HCT116 (cell line): ENCODE measurements at regions not wholly inside any gene's neighbourhood (a gene's known extent, or its start where the extent isn't known, plus 50 kb on each side); places are given as distances from the start of the nearest gene placed in this dataset.
"Not testable (repeated sequence)": the region's sequence is repeated elsewhere in the genome, so short reads cannot be mapped to it uniquely, and the experiment has no call there.

Experiments
- CEBPB ChIP-seq: IDR thresholded peaks from 2 replicates; pipeline ENCODE4 v1.6.1; 2012; ENCODE audit warnings: low read depth
- CTCF ChIP-seq, 3 experiments: fragments of 200-600 bp in 1 of 3; sonication (generic) in 1 of 3; IDR thresholded peaks in 2 of 3; conservative IDR thresholded peaks in 1 of 3; 2 replicates each; pipeline ENCODE4 v1.5.1; 2012 to 2017; ENCODE audit warnings: low read depth in 2 of 3, low read length in 2 of 3, antibody characterized with exemption in 1 of 3, borderline replicate concordance in 1 of 3, control low read depth in 1 of 3, mild to moderate bottlenecking in 1 of 3, mixed read lengths in 1 of 3, mixed run types in 1 of 3, moderate library complexity in 1 of 3; ENCODE audit not compliant: insufficient read depth in 1 of 3
- EZH2 ChIP-seq: fragments of 200-600 bp; sonication (generic); IDR thresholded peaks from 2 replicates; pipeline ENCODE4 v1.6.1; 2017; ENCODE audit warnings: antibody characterized with exemption, mixed run types
- EZH2phosphoT487 ChIP-seq: fragments of 200-600 bp; IDR thresholded peaks from 2 replicates; pipeline ENCODE4 v1.6.1; 2018; ENCODE audit warnings: antibody characterized with exemption, borderline replicate concordance
- MAX ChIP-seq: IDR thresholded peaks from 2 replicates; pipeline ENCODE4 v1.6.1; 2012
- POLR2A ChIP-seq: IDR thresholded peaks from 2 replicates; pipeline ENCODE4 v1.7.0; 2011; ENCODE audit warnings: borderline replicate concordance; ENCODE audit not compliant: insufficient read depth, insufficient read length; ENCODE audit errors: extremely low read depth
- POLR2AphosphoS5 ChIP-seq: IDR thresholded peaks from 2 replicates; pipeline ENCODE4 v1.6.1; 2011; ENCODE audit warnings: mild to moderate bottlenecking, low read depth, low read length, moderate library complexity
- REST ChIP-seq: IDR thresholded peaks from 2 replicates; pipeline ENCODE4 v1.6.1; 2012; ENCODE audit warnings: low read depth
- SIN3A ChIP-seq: IDR thresholded peaks from 2 replicates; pipeline ENCODE4 v1.6.1; 2012; ENCODE audit warnings: low read depth
- SP1 ChIP-seq: IDR thresholded peaks from 2 replicates; pipeline ENCODE4 v1.6.1; 2012; ENCODE audit warnings: low read depth
- SRF ChIP-seq: IDR thresholded peaks from 2 replicates; pipeline ENCODE4 v1.6.1; 2012; ENCODE audit warnings: low read depth
- ZFX ChIP-seq: fragments of 450-650 bp; IDR thresholded peaks from 2 replicates; pipeline ENCODE4 v1.6.1; 2017

GRCh38 chr1:148370661-148371060 is 112.4 kb downstream of the PPIAL4G start:
- not testable (repeated sequence) for TF ChIP-seq SRF; CTCF (IDR thresholded peaks at IDR 0.05 in 2 of 3, conservative IDR thresholded peaks at IDR 0.05 in 1 of 3; ENCODE audit: borderline replicate concordance in 1 of 3, insufficient read depth in 1 of 3, low read depth in 2 of 3, low read length in 2 of 3); EZH2phosphoT487; REST; MAX; ZFX; POLR2A; POLR2AphosphoS5; SIN3A; SP1; CEBPB; EZH2
